GM19035 (cell line): ENCODE measurements at regions not wholly inside any gene's neighbourhood (a gene's known extent, or its start where the extent isn't known, plus 50 kb on each side); places are given as distances from the start of the nearest gene placed in this dataset.

Experiments used
- ATAC-seq: cut with Tn5 transposase; IDR thresholded peaks from one replicate; pipeline ENCODE4 v1.9.1; 2021; ENCODE audit not compliant: unreplicated experiment

DNA sequence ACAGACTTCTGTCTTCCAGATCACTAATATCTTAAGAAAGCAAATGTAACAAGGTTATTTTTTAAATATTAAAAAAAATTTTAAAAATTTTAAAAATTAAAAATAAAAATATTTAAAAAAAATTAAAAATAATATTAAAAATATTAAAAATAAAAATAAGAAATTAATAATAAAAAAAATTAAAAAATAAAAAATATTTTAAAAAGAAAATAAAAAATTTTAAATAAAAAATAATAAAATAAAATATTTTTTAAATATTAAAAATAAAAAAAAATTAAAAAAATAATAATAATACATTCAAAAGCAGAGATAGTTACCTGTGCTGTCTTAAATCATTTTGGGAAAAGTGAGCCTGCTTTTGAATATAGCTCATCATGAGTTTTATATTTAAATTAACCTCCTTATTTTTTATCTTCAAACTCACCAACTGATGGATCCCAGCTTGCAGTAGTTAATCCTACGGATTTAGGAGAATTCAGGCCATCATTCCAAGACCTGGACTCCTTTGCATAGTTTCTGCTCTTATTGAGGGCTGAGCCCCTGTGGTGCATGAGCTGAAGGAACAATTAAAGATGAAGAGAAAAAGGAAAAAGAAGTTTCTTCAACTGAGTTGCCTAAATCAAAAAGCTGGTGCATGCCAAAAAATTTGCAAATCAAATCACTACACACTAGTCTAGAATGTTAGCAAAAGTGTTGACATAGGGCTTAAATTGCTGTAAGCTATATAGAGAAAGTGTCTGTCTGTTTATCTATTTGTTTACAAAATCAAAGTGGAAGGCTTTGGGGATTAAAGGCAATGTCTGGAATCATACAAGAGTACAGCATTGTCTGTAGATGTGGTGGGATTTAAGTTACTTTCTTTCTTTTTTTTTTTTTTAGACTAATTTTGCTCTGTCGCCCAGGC lies 50.5 kb upstream of the ZNF438 start:
- no peak for ATAC-seq

DNA sequence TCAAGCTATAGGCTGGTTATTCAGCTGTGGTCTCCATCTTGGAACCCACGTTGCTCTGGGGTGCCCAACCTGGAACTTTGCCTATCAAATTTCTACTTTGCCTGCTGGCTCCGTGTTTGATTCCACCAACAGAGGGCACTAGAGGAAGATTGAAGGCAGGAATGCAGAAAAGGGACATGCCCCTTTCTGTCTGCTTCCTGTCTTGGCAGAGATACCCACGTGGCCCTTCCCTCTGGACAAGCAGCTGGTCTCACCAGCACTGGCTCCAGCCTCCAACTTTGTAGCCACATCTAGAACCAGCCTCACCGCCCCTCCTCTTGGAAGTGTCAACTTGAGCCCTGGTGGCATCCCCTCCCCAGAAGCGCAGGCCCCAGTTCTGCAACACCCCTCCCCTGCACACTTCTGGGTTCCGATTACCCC lies 52.1 kb upstream of the ZNF438 start:
- ATAC-seq, result no peak

- ATAC-seq, result no peak
Observed at GRCh38 chr10:31087011-31087410, 55.3 kb upstream of the ZNF438 start.

DNA sequence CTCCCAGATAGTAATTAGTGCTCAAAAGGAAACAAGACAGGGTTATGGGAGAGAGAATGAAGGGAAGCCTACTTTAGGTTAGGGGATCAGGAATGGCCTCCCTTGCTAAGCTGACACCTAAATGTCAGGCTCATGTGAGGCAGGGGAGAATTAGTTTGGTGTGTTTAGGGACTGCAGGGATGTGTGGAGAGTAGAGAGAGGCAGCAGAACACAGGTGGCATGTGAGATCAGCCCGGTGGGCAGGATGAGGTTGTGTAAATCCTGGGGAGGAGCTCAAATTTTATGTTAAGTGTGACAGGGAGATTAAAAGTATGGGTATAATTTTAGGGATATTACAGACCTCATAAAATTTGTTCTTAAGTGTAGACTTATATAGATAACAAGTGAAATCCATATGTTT lies 56.2 kb upstream of the ZNF438 start:
- no peak for ATAC-seq

GRCh38 chr10:31090894-31091607 lies 59.4 kb upstream of the ZNF438 start:
- ATAC-seq, result no peak

DNA sequence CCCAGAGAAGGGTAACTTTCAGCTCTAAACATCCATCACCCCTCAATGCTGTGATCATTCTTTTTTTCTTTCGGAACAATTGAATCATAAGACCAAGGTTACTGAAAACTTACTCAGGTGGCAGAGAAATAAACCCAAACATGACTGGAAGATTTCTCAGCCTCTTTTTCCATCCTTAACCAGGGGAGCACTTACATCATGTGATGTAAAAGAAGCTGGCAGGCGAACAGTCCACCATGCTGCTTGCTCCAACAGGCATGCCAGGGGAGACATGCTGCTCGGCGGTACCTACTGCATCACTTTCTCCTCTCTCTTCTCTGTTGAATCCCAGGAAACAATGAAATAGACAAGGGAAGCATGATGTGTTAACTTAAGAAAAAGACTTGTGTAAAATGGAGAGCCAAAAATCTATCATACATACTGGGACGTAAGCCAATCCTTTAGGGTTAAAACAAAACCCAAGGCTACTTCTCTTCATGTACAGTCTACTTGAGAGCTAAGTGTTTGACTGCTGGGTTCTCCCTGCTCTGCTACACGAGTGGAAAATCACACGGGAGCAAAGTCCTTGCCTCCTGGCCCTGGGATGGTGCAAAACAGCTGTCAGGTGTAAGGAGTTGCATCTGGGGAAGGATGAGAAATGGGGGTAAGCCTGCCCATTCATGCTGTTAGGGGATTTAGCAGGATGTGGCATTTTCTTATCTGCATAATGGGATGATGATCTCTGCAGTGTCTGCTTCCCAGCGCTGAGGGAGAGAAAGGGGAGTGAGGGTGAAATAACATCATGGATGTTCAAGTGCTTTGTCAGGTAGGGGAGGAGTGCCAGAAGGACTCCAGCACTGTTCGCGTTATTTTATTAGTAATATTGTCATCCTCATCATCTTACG lies 64.3 kb upstream of the ZNF438 start:
- ATAC-seq, result no peak

GRCh38 chr10:31098046-31098445 lies 66.4 kb upstream of the ZNF438 start:
- ATAC-seq, result no peak

- no peak for ATAC-seq
Observed at GRCh38 chr10:31099094-31099493, 67.4 kb upstream of the ZNF438 start.

DNA sequence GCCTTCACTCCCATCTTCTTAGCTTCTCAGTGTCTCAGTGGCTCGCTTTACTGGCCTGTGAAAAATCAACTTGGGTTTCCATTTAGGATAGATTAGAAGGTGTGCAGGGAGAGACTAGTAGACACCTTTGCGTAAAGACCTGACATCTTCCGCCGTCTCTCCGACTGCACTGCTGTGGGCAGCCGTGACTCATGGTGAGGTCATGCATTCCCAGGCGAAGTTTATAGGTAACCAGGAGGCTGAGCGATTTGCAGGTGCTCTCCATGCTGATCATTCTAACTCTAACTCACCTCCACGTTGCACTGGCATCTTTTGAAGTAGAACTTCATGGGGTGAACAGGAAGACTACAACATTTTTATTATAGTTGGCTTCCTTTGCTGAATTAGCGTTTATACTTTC lies 68.0 kb upstream of the ZNF438 start:
- no peak for ATAC-seq

DNA sequence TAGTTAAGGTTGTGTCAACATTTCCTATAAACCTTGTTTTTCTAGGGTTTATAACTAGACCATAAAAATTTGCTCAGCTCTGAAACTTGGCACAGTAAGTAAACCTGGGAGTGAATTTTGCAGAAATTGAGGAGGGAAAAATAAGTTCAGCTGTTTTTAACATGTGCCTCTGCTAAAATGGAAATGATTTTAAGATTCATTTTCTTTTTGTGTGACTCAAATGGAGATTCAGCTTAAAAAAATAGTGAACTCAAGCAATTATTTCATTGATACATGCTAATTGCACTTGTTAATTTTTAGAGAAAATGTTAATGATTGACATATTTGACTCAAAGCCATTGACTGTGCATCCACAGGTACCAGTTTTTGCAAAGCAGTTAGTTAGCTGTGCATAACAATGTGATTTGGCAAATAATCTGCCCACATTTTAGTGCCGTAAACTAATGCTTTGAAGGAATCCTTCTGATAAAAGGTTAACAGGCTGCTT lies 68.5 kb upstream of the ZNF438 start:
- no peak for ATAC-seq

- ATAC-seq, result no peak
Observed at GRCh38 chr10:31100662-31101061, 69.0 kb upstream of the ZNF438 start.

DNA sequence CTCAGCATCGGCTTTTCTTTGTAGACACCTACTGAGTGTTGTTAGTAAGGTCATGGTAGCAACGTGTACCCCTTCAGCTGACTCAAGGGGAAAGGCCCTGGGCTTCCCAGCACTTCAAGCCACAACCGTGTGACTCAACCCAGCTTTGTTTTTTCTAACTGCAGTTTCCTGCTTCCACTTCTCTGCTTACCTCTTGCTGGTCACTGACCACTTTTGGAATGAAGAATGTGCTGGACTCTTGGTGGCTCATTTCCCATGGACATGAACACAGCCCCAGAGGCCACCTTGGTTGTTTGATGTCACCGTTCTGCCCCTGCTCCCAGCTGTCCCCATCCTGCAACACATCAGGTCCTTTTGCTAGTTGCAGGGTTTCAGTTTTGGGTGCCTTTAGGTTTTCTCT lies 69.5 kb upstream of the ZNF438 start:
- peak; percentile 79 for ATAC-seq

DNA sequence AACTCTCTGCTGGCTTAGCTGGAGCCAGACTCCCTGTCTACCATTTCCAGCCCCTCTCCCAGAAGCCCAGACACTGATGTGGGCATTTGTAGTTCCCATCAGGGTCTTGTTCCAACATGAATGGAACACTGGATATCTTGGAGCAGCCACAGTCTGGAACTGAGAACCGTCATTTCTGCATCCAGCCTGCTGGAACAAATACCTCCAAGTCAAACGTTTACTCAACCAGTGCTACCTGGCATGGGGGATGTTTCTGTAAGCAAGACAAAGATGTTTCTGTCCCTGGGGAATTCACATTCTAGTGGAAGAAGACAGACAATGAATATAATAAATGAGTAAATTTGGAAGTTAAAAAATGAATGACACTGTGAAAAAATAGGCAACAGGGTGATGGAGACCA lies 70.8 kb upstream of the ZNF438 start:
- no peak for ATAC-seq

GRCh38 chr10:31103112-31103511 lies 71.4 kb upstream of the ZNF438 start:
- no peak for ATAC-seq

- ATAC-seq, result no peak
Observed at GRCh38 chr10:31112961-31113360, 81.3 kb upstream of the ZNF438 start.

GRCh38 chr10:31116226-31116625 lies 84.6 kb upstream of the ZNF438 start:
- no peak for ATAC-seq

DNA sequence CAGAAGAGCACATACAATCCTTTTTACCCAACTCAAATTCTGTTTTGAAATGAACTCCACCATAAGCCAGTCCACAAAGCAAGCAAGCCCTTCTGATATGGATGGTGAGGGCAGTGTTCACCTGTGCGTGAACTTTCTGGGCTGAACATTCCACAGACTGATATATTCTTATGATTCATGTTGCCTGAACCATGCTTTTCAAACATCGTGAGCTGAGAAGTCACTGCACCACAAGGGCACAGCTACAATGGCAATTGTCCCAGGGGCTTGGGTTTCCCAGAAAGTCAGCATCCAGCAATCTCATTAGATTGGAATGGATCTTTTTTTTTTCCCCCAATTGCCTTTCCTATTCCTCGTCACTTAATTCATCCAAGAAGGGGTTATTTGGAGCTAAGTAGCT lies 86.9 kb upstream of the ZNF438 start:
- no peak for ATAC-seq

DNA sequence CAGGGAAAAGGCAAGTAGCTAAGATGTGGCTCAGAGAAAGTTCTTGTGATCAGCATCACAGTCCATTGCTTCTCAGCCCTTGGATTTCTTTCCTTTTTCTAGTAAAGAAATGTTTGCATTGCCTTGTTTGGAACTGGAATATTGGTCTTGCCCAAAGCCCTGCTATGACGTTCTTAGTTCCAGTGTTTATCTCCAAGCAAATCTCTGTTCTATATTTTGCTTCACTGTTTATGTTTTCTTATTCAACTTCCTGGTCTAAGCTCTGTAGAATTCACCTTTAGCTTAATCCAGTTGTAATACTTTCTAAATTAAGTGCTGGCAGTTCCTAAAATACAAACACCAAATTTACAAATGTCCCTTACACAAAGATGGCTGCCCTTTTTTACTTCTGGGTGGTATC lies 88.7 kb upstream of the ZNF438 start:
- no peak for ATAC-seq

GRCh38 chr10:31120961-31121685 lies 89.5 kb upstream of the ZNF438 start:
- ATAC-seq, result no peak

- ATAC-seq, result no peak
Observed at GRCh38 chr10:31121757-31122577, 90.3 kb upstream of the ZNF438 start.
